H9 (cell line): ENCODE measurements at regions not wholly inside any gene's neighbourhood (a gene's known extent, or its start where the extent isn't known, plus 50 kb on each side); places are given as distances from the start of the nearest gene placed in this dataset.

Experiments
- DNase-seq: peaks from one replicate; pipeline ENCODE4 v3.0.0-alpha.2; 2017
- H2AFZ ChIP-seq: one replicate; pipeline ENCODE4 v1.6.1; 2013; ENCODE audit warnings: mild to moderate bottlenecking, low read length, control low read depth, moderate library complexity
- H2AK5ac ChIP-seq: 2 replicates; pipeline ENCODE4 v1.6.1; 2013; ENCODE audit warnings: low read length, control low read depth, mixed read lengths; ENCODE audit not compliant: insufficient read length
- H2BK120ac ChIP-seq: one replicate; pipeline ENCODE4 v1.6.1; 2013; ENCODE audit warnings: low read depth, mild to moderate bottlenecking, low read length, control low read depth, inconsistent platforms; ENCODE audit not compliant: poor library complexity, severe bottlenecking
- H2BK12ac ChIP-seq: 2 replicates; pipeline ENCODE4 v1.6.1; 2013; ENCODE audit warnings: low read length, control low read depth, mixed read lengths, low read depth; ENCODE audit not compliant: insufficient read length
- H2BK15ac ChIP-seq: 2 replicates; pipeline ENCODE4 v1.6.1; 2013; ENCODE audit warnings: low read depth, low read length, control low read depth
- H2BK20ac ChIP-seq: one replicate; pipeline ENCODE4 v1.6.1; 2013; ENCODE audit warnings: low read depth, mild to moderate bottlenecking, low read length, control low read depth, inconsistent platforms; ENCODE audit not compliant: poor library complexity, severe bottlenecking
- H2BK5ac ChIP-seq: 2 replicates; pipeline ENCODE4 v1.6.1; 2013; ENCODE audit warnings: low read length, control low read depth, mixed read lengths; ENCODE audit not compliant: insufficient read length
- H3K14ac ChIP-seq: 2 replicates; pipeline ENCODE4 v1.6.1; 2013; ENCODE audit warnings: low read length, control low read depth; ENCODE audit not compliant: insufficient read depth
- H3K18ac ChIP-seq: 2 replicates; pipeline ENCODE4 v1.6.1; 2013; ENCODE audit warnings: low read depth, mild to moderate bottlenecking, mixed read lengths, low read length, control low read depth; ENCODE audit not compliant: insufficient read length
- H3K23ac ChIP-seq: 2 replicates; pipeline ENCODE4 v1.6.1; 2013; ENCODE audit warnings: low read length, control low read depth, mixed read lengths, low read depth; ENCODE audit not compliant: insufficient read length
- H3K23me2 ChIP-seq: 2 replicates; pipeline ENCODE4 v1.6.1; 2013; ENCODE audit warnings: low read depth, mild to moderate bottlenecking, mixed read lengths, low read length, control low read depth; ENCODE audit not compliant: insufficient read length, poor library complexity, severe bottlenecking
- H3K27ac ChIP-seq: 2 replicates; pipeline ENCODE4 v1.5.1; 2013; ENCODE audit warnings: low read length, control low read depth, mixed read lengths, low read depth; ENCODE audit not compliant: insufficient read length
- H3K27me3 ChIP-seq: 2 replicates; pipeline ENCODE4 v1.6.1; 2013; ENCODE audit warnings: low read length, control low read depth, inconsistent platforms; ENCODE audit not compliant: insufficient read depth
- H3K4ac ChIP-seq: 2 replicates; pipeline ENCODE4 v1.6.1; 2013; ENCODE audit warnings: low read depth, mild to moderate bottlenecking, control low read depth, inconsistent platforms, low read length, moderate library complexity
- H3K4me1 ChIP-seq: 2 replicates; pipeline ENCODE4 v1.6.1; 2013; ENCODE audit warnings: low read length, control low read depth, inconsistent platforms; ENCODE audit not compliant: insufficient read depth
- H3K4me2 ChIP-seq: 2 replicates; pipeline ENCODE4 v1.6.1; 2013; ENCODE audit warnings: low read length, control low read depth, mixed read lengths; ENCODE audit not compliant: insufficient read length, insufficient read depth
- H3K56ac ChIP-seq: 2 replicates; pipeline ENCODE4 v1.6.1; 2013; ENCODE audit warnings: low read depth, mild to moderate bottlenecking, mixed read lengths, low read length, control low read depth; ENCODE audit not compliant: insufficient read length
- H3K79me1 ChIP-seq: 2 replicates; pipeline ENCODE4 v1.6.1; 2013; ENCODE audit warnings: low read depth, mild to moderate bottlenecking, moderate library complexity, low read length, control low read depth, inconsistent platforms; ENCODE audit not compliant: insufficient read depth, poor library complexity, severe bottlenecking
- H3K79me2 ChIP-seq: 2 replicates; pipeline ENCODE4 v1.6.1; 2013; ENCODE audit warnings: low read length, control low read depth, inconsistent platforms; ENCODE audit not compliant: insufficient read depth
- H3K9ac ChIP-seq: 2 replicates; pipeline ENCODE4 v1.6.1; 2013; ENCODE audit warnings: low read length, control low read depth, mixed read lengths; ENCODE audit not compliant: insufficient read length; ENCODE audit errors: extremely low read depth
- H3K9me3 ChIP-seq: one replicate; pipeline ENCODE4 v1.6.1; 2013; ENCODE audit warnings: low read depth, low read length, inconsistent platforms; ENCODE audit not compliant: control insufficient read depth
- H3T11ph ChIP-seq: one replicate; pipeline ENCODE4 v1.6.1; 2013; ENCODE audit warnings: mild to moderate bottlenecking, low read length, control low read depth, inconsistent platforms
- H4K20me1 ChIP-seq: one replicate; pipeline ENCODE4 v1.6.1; 2013; ENCODE audit not compliant: control insufficient read depth, insufficient read length, insufficient read depth
- H4K5ac ChIP-seq: 2 replicates; pipeline ENCODE4 v1.6.1; 2013; ENCODE audit warnings: low read depth, mild to moderate bottlenecking, mixed read lengths, low read length, control low read depth; ENCODE audit not compliant: insufficient read length
- H4K8ac ChIP-seq: replicated peaks from 2 replicates; pipeline ENCODE4 v1.6.1; 2013; ENCODE audit warnings: low read length, control low read depth, mixed read lengths, low read depth; ENCODE audit not compliant: insufficient read length
- H4K91ac ChIP-seq: 2 replicates; pipeline ENCODE4 v1.6.1; 2013; ENCODE audit warnings: low read depth, mild to moderate bottlenecking, moderate library complexity, mixed read lengths, low read length, control low read depth; ENCODE audit not compliant: insufficient read length
- H3K27ac Mint-ChIP-seq, 3 experiments: 2 replicates in 2 of 3; 3 replicates in 1 of 3; pipeline ENCODE4 v1.8.0; 2020 to 2021; ENCODE audit warnings: mixed read lengths in 3 of 3, mild to moderate bottlenecking in 1 of 3, moderate library complexity in 1 of 3
- H3K27me3 Mint-ChIP-seq: 2 replicates; pipeline ENCODE4 v1.8.0; 2021; ENCODE audit warnings: low read depth, mild to moderate bottlenecking, moderate library complexity, mixed read lengths
- H3K36me3 Mint-ChIP-seq, 3 experiments: 2 replicates in 2 of 3; 3 replicates in 1 of 3; pipeline ENCODE4 v1.8.0; 2020 to 2021; ENCODE audit warnings: low read depth in 3 of 3, mixed read lengths in 3 of 3; ENCODE audit not compliant: insufficient read depth in 1 of 3
- H3K4me1 Mint-ChIP-seq, 2 experiments: 2 replicates each; pipeline ENCODE4 v1.8.0; 2020; ENCODE audit warnings: mixed read lengths in 2 of 2
- H3K4me3 Mint-ChIP-seq, 2 experiments: 2 replicates in 1 of 2; 3 replicates in 1 of 2; pipeline ENCODE4 v1.8.0; 2020 to 2021; ENCODE audit warnings: mild to moderate bottlenecking in 2 of 2, mixed read lengths in 2 of 2, moderate library complexity in 1 of 2
- H3K9me3 Mint-ChIP-seq, 2 experiments: 2 replicates in 1 of 2; 3 replicates in 1 of 2; pipeline ENCODE4 v1.8.0; 2020; ENCODE audit warnings: mild to moderate bottlenecking in 2 of 2, mixed read lengths in 2 of 2, moderate library complexity in 1 of 2
- CTCF ChIP-seq: fragments of 200-600 bp; sonication (generic); conservative IDR thresholded peaks from 3 replicates; pipeline ENCODE4 v1.8.0; 2021; ENCODE audit warnings: antibody characterized with exemption, mild to moderate bottlenecking
- WGBS: extraction: QIAGEN DNeasy Blood & Tissue Kit; methylation state at CpG from one replicate; pipeline ENCODE4 v1.1.7; 2013; ENCODE audit warnings: missing lambda C conversion rate, low lambda C conversion rate, mixed read lengths; ENCODE audit not compliant: insufficient read length; ENCODE audit errors: extremely low coverage; 5-methylcytosine and 5-hydroxymethylcytosine counted together

DNA sequence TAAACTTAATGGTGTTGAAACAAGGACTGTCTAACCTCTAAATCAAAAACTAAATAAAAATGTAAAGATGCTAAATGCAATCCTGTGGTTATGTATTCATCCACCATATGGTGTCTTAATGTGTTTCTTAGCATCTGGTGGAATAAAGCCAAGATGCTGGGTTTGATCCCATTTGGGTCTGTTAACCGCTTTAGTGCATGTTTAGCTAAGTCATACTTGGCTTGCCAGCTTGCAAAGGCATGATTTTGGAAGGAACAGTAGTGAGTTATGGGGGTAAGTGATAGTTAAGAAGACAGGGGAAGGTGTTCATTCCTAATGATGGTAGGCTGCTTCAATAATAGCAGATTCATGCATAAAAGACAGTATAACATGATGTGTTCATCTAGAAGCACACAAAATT is 139.0 kb upstream of the SLC27A6 start:
- no peak overlapping the region for H3K4ac ChIP-seq
- no peak overlapping the region for H3K4me2 ChIP-seq
- H3K27me3 ChIP-seq, result no peaks in the 10 kb centered on the region
- no peaks in the 10 kb centered on the region for H3K9me3 Mint-ChIP-seq
- no peak for TF ChIP-seq CTCF
- H2BK5ac ChIP-seq, result no peak overlapping the region
- H3K9me3 ChIP-seq, result no peaks in the 10 kb centered on the region
- H3K27ac Mint-ChIP-seq, result no peak overlapping the region
- H3K23ac ChIP-seq, result no peak overlapping the region
- no peaks in the 10 kb centered on the region for H3K79me2 ChIP-seq
- H3K56ac ChIP-seq, result no peak overlapping the region
- no peak overlapping the region for H2BK20ac ChIP-seq
- H3K4me3 Mint-ChIP-seq, result no peak overlapping the region
- H4K20me1 ChIP-seq, result no peaks in the 10 kb centered on the region
- DNase-seq, result no peak
- H3K27ac ChIP-seq, result no peak overlapping the region
- H3K14ac ChIP-seq, result no peak overlapping the region
- no peak overlapping the region for H3K9ac ChIP-seq
- H3T11ph ChIP-seq, result no peak overlapping the region
- no peaks in the 10 kb centered on the region for H3K79me1 ChIP-seq
- H4K5ac ChIP-seq, result no peak overlapping the region
- no peak overlapping the region for H2AFZ ChIP-seq
- no peak overlapping the region for H2AK5ac ChIP-seq
- H3K18ac ChIP-seq, result no peak overlapping the region
- no peak overlapping the region for H2BK120ac ChIP-seq
- no peak overlapping the region for H2BK15ac ChIP-seq
- H4K91ac ChIP-seq, result no peak overlapping the region
- no peaks in the 10 kb centered on the region for H3K36me3 Mint-ChIP-seq
- H3K27me3 Mint-ChIP-seq, result no peaks in the 10 kb centered on the region
- no peak overlapping the region for H2BK12ac ChIP-seq
- H4K8ac ChIP-seq, result no peak overlapping the region
- no peaks in the 10 kb centered on the region for H3K4me1 ChIP-seq
- no CpG with 5 or more reads among the region's 1 CpG for WGBS
- peaks cover 10 to 11% of the 10 kb centered on the region in 2 experiments for H3K4me1 Mint-ChIP-seq
- no peaks in the 10 kb centered on the region for H3K23me2 ChIP-seq
